Activated T-cell treated with anti-CD3 and anti-CD28 coated beads for 4 hours (primary cell): ENCODE measurements at regions not wholly inside any gene's neighbourhood (a gene's known extent, or its start where the extent isn't known, plus 50 kb on each side); places are given as distances from the start of the nearest gene placed in this dataset.

ENCODE experiments used
- DNase-seq: peaks from one replicate; pipeline ENCODE4 v3.0.0-alpha.2; 2020

- DNase-seq = no peak
Observed at GRCh38 chr17:72479113-72479512, 358.3 kb downstream of the SOX9 start.

- no peak for DNase-seq
Observed at GRCh38 chr17:72481572-72481971, 360.8 kb downstream of the SOX9 start.

GRCh38 chr17:72485596-72485995 is 364.8 kb downstream of the SOX9 start:
- no peak for DNase-seq

- no peak for DNase-seq
Observed at GRCh38 chr17:72486806-72487205, 366.0 kb downstream of the SOX9 start.

- no peak for DNase-seq
Observed at GRCh38 chr17:72487731-72488494, 367.1 kb downstream of the SOX9 start.

- no peak for DNase-seq
Observed at GRCh38 chr17:72488555-72489271, 367.9 kb downstream of the SOX9 start.

GRCh38 chr17:72489272-72489641 is 368.4 kb downstream of the SOX9 start:
- no peak for DNase-seq

GRCh38 chr17:72491102-72491501 is 370.3 kb downstream of the SOX9 start:
- DNase-seq = no peak

- DNase-seq = no peak
Observed at GRCh38 chr17:72492494-72492893, 371.7 kb downstream of the SOX9 start.

- DNase-seq = no peak
Observed at GRCh38 chr17:72492941-72493340, 372.1 kb downstream of the SOX9 start.

- no peak for DNase-seq
Observed at GRCh38 chr17:72494566-72494965, 373.7 kb downstream of the SOX9 start.

- DNase-seq = no peak
Observed at GRCh38 chr17:72496461-72496860, 375.6 kb downstream of the SOX9 start.

GRCh38 chr17:72497915-72498314 is 377.1 kb downstream of the SOX9 start:
- no peak for DNase-seq

- no peak for DNase-seq
Observed at GRCh38 chr17:72498364-72499210, 377.8 kb downstream of the SOX9 start.

- DNase-seq = no peak
Observed at GRCh38 chr17:72501404-72502370, 380.9 kb downstream of the SOX9 start.

- no peak for DNase-seq
Observed at GRCh38 chr17:72502371-72503341, 381.8 kb downstream of the SOX9 start.

GRCh38 chr17:72503556-72503955 is 382.7 kb downstream of the SOX9 start:
- no peak for DNase-seq

GRCh38 chr17:72504783-72505182 is 384.0 kb downstream of the SOX9 start:
- no peak for DNase-seq

- no peak for DNase-seq
Observed at GRCh38 chr17:72506773-72507172, 386.0 kb downstream of the SOX9 start.

- no peak for DNase-seq
Observed at GRCh38 chr17:72507370-72507769, 386.6 kb downstream of the SOX9 start.

GRCh38 chr17:72510351-72511016 is 389.7 kb downstream of the SOX9 start:
- DNase-seq = no peak
